IMR-90 (cell line): ENCODE measurements at regions not wholly inside any gene's neighbourhood (a gene's known extent, or its start where the extent isn't known, plus 50 kb on each side); places are given as distances from the start of the nearest gene placed in this dataset.

Source experiments
- ATAC-seq: fragments of 200-7000 bp; cut with Tn5 transposase; 2 replicates; pipeline ENCODE4 v1.9.1; 2020; ENCODE audit warnings: low read depth, mild to moderate bottlenecking, moderate library complexity
- BruUV-seq: library from RNA; stranded (reverse); fragments of 400-500 nt; replicated peaks from 2 replicates; lab custom pipeline; 2021; lab: Mats Ljungman, UMichigan
- CTCF ChIA-PET: fragments of 300-600 bp; formaldehyde crosslinking; extraction: SDS; loops from one replicate; lab custom pipeline; 2021; ENCODE audit warnings: antibody characterized with exemption; lab: Yijun Ruan, JAX
- POLR2A ChIA-PET: fragments of 300-600 bp; sonication (Branson Sonifier 250); formaldehyde crosslinking; loops from one replicate; lab custom pipeline; 2022; ENCODE audit warnings: antibody characterized with exemption; ENCODE audit not compliant: unreplicated experiment; lab: Charles Lee
- DNase-seq: peaks from one replicate; pipeline ENCODE4 v3.0.0; 2013
- H2AFZ ChIP-seq: replicated peaks from 2 replicates; pipeline ENCODE3; 2013; ENCODE audit warnings: low read length, mild to moderate bottlenecking; ENCODE audit not compliant: poor library complexity
- H2AK5ac ChIP-seq: 2 replicates; pipeline ENCODE4 v1.6.1; 2013; ENCODE audit warnings: low read depth, low read length, inconsistent platforms
- H2AK9ac ChIP-seq: replicated peaks from 2 replicates; pipeline ENCODE3; 2013; ENCODE audit warnings: mild to moderate bottlenecking, low read depth, low read length, moderate library complexity; ENCODE audit not compliant: poor library complexity
- H2BK120ac ChIP-seq: 2 replicates; pipeline ENCODE4 v1.6.1; 2013; ENCODE audit warnings: low read depth, low read length, inconsistent platforms
- H2BK15ac ChIP-seq: 3 replicates; pipeline ENCODE4 v1.6.1; 2013; ENCODE audit warnings: low read depth, low read length, inconsistent platforms
- H2BK20ac ChIP-seq: 2 replicates; pipeline ENCODE4 v1.6.1; 2013; ENCODE audit warnings: low read depth, mild to moderate bottlenecking, inconsistent platforms, low read length, moderate library complexity
- H2BK5ac ChIP-seq: 2 replicates; pipeline ENCODE4 v1.6.1; 2013; ENCODE audit warnings: mild to moderate bottlenecking, low read depth, low read length, inconsistent platforms; ENCODE audit not compliant: poor library complexity, severe bottlenecking
- H3K14ac ChIP-seq: replicated peaks from 2 replicates; pipeline ENCODE4 v1.6.1; 2013; ENCODE audit warnings: low read depth, low read length, inconsistent platforms
- H3K18ac ChIP-seq: 2 replicates; pipeline ENCODE4 v1.6.1; 2013; ENCODE audit warnings: low read depth, low read length, control low read depth
- H3K23ac ChIP-seq: 2 replicates; pipeline ENCODE4 v1.6.1; 2013; ENCODE audit warnings: low read depth, low read length, inconsistent platforms
- H3K27ac ChIP-seq: 2 replicates; pipeline ENCODE4 v1.5.1; 2013; ENCODE audit warnings: mild to moderate bottlenecking, control low read depth, low read length; ENCODE audit not compliant: insufficient read depth
- H3K27me3 ChIP-seq: 2 replicates; pipeline ENCODE4 v1.6.1; 2013; ENCODE audit warnings: low read length; ENCODE audit not compliant: control insufficient read depth, insufficient read depth
- H3K36me3 ChIP-seq: 2 replicates; pipeline ENCODE4 v1.6.1; 2013; ENCODE audit warnings: low read length, mixed read lengths; ENCODE audit not compliant: control insufficient read depth, insufficient read depth
- H3K4ac ChIP-seq: 2 replicates; pipeline ENCODE4 v1.6.1; 2013; ENCODE audit warnings: low read depth, low read length, inconsistent platforms
- H3K4me1 ChIP-seq: 2 replicates; pipeline ENCODE4 v1.6.1; 2013; ENCODE audit warnings: low read length, mixed read lengths; ENCODE audit not compliant: control insufficient read depth, insufficient read depth
- H3K4me2 ChIP-seq: 2 replicates; pipeline ENCODE4 v1.6.1; 2013; ENCODE audit warnings: low read depth, mild to moderate bottlenecking, control low read depth, low read length, moderate library complexity
- H3K4me3 ChIP-seq: 2 replicates; pipeline ENCODE4 v1.5.1; 2013; ENCODE audit warnings: low read depth, mild to moderate bottlenecking, control low read depth, low read length, moderate library complexity; ENCODE audit not compliant: insufficient read depth
- H3K56ac ChIP-seq: 2 replicates; pipeline ENCODE4 v1.6.1; 2013; ENCODE audit warnings: low read length, inconsistent platforms; ENCODE audit not compliant: insufficient read depth; ENCODE audit errors: extremely low read depth
- H3K79me1 ChIP-seq, 2 experiments: 2 replicates each; pipeline ENCODE4 v1.6.1; 2013; ENCODE audit warnings: low read length in 2 of 2, inconsistent platforms in 1 of 2, low read depth in 1 of 2
- H3K9ac ChIP-seq: 2 replicates; pipeline ENCODE4 v1.6.1; 2013; ENCODE audit warnings: low read depth, low read length, control low read depth
- H3K9me1 ChIP-seq: 2 replicates; pipeline ENCODE4 v1.6.1; 2013; ENCODE audit warnings: low read length, inconsistent platforms; ENCODE audit not compliant: insufficient read depth
- H3K9me3 ChIP-seq: 2 replicates; pipeline ENCODE4 v1.6.1; 2013; ENCODE audit warnings: low read length; ENCODE audit not compliant: control insufficient read depth, insufficient read depth
- H4K20me1 ChIP-seq: 2 replicates; pipeline ENCODE4 v1.6.1; 2013; ENCODE audit warnings: low read length, inconsistent platforms; ENCODE audit not compliant: insufficient read depth
- H4K5ac ChIP-seq: 2 replicates; pipeline ENCODE4 v1.6.1; 2013; ENCODE audit warnings: mild to moderate bottlenecking, low read depth, low read length, control low read depth
- H4K8ac ChIP-seq, 2 experiments: 2 replicates each; pipeline ENCODE4 v1.6.1; 2013; ENCODE audit warnings: low read depth in 2 of 2, low read length in 2 of 2, control low read depth in 1 of 2, inconsistent platforms in 1 of 2
- H4K91ac ChIP-seq: 2 replicates; pipeline ENCODE4 v1.6.1; 2013; ENCODE audit warnings: low read depth, low read length, inconsistent platforms; ENCODE audit not compliant: insufficient read depth
- CHD1 ChIP-seq: IDR thresholded peaks from 2 replicates; pipeline ENCODE4 v1.6.1; 2012; ENCODE audit warnings: low read depth, low read length, improper control_type of control experiment
- CTCF ChIP-seq: conservative IDR thresholded peaks from 2 replicates; pipeline ENCODE4 v1.5.1; 2012; ENCODE audit warnings: mild to moderate bottlenecking, low read depth, low read length, improper control_type of control experiment
- FOS ChIP-seq: fragments of 150-350 bp; IDR thresholded peaks from 2 replicates; pipeline ENCODE4 v1.6.1; 2016; ENCODE audit warnings: low read depth, low read length
- MAZ ChIP-seq: IDR thresholded peaks from 2 replicates; pipeline ENCODE4 v1.6.1; 2012; ENCODE audit warnings: low read depth, mild to moderate bottlenecking, low read length, improper control_type of control experiment, moderate library complexity, borderline replicate concordance
- NFE2L2 ChIP-seq: fragments of 150-350 bp; IDR thresholded peaks from 2 replicates; pipeline ENCODE4 v1.6.1; 2016; ENCODE audit warnings: low read depth, mild to moderate bottlenecking, low read length
- RCOR1 ChIP-seq: IDR thresholded peaks from 2 replicates; pipeline ENCODE4 v1.6.1; 2012; ENCODE audit warnings: mild to moderate bottlenecking, low read length, improper control_type of control experiment; ENCODE audit not compliant: insufficient replicate concordance
- RFX5 ChIP-seq: IDR thresholded peaks from 2 replicates; pipeline ENCODE4 v1.8.0; 2012; ENCODE audit warnings: low read depth, mild to moderate bottlenecking, low read length, moderate library complexity
- SMC3 ChIP-seq: fragments of 150-350 bp; IDR thresholded peaks from 2 replicates; pipeline ENCODE4 v1.6.1; 2016; ENCODE audit warnings: low read depth, mild to moderate bottlenecking, antibody characterized with exemption, low read length, moderate library complexity
- WGBS, 2 experiments: methylation state at CpG; one replicate each; pipeline versions ENCODE4 v1.1.5 to v1.1.7; 2013; ENCODE audit warnings: missing lambda C conversion rate in 2 of 2; ENCODE audit not compliant: insufficient read length in 1 of 2; ENCODE audit errors: extremely low coverage in 2 of 2; 5-methylcytosine and 5-hydroxymethylcytosine counted together
- dilution Hi-C: fragments of 300-500 bp; cut with HindIII; formaldehyde crosslinking; loops from one replicate; pipeline ENCODE4 v1.14.3; 2018; ENCODE audit warnings: low sequenced_read_pairs; ENCODE audit not compliant: unreplicated experiment
- in situ Hi-C: fragments of 300-500 bp; cut with MboI; formaldehyde crosslinking; loops from 3 replicates; pipeline ENCODE4 v1.14.3; 2019; ENCODE audit warnings: low sequenced_read_pairs, inconsistent platforms, mixed read lengths
- intact Hi-C: fragments of 100-400 bp; cut with micrococcal nuclease; formaldehyde crosslinking; loops from 2 replicates; pipeline ENCODE4 v1.10.0; 2022

GRCh38 chr13:56907766-56908165, 233.0 kb upstream of the PRR20A start:
- dilution Hi-C loops = no loop called here
- Histone ChIP-seq H3K18ac (no peak overlapping the region), H2AFZ (no peak overlapping the region), H4K20me1 (no peaks in the 10 kb centered on the region), H3K4me3 (no peak overlapping the region), H3K9me3 (peaks cover 9% of the 10 kb centered on the region), H2BK20ac (no peak overlapping the region), H3K36me3 (no peaks in the 10 kb centered on the region), H4K5ac (no peak overlapping the region), H2BK5ac (no peak overlapping the region), H3K4me2 (no peak overlapping the region), H2BK120ac (no peak overlapping the region), H3K14ac (no peak overlapping the region), H2BK15ac (no peak overlapping the region), H3K56ac (no peak overlapping the region), H2AK5ac (no peak overlapping the region), H3K27me3 (no peaks in the 10 kb centered on the region), H3K9ac (no peak overlapping the region), H3K27ac (no peak overlapping the region), H4K91ac (no peak overlapping the region), H4K8ac (no peak overlapping the region), H3K4me1 (no peaks in the 10 kb centered on the region), H2AK9ac (no peak overlapping the region), H3K79me1 (no peaks in the 10 kb centered on the region), H3K4ac (no peak overlapping the region), H3K9me1 (no peaks in the 10 kb centered on the region), H3K23ac (no peak overlapping the region)
- intact Hi-C loops = no loop called here
- ChIA-PET CTCF (no interaction called here), POLR2A (no interaction called here)
- DNase-seq (no peak), ATAC-seq (no peak)
- no CpG with 5 or more reads among the region's 2 CpGs for WGBS, 2 experiments
- no peak for TF ChIP-seq CTCF
- no peak for TF ChIP-seq RFX5
- TF ChIP-seq SMC3 = no peak
- TF ChIP-seq CHD1 = no peak
- TF ChIP-seq FOS = no peak
- no peak for TF ChIP-seq RCOR1
- no peak for TF ChIP-seq MAZ
- no peak for TF ChIP-seq NFE2L2
- in situ Hi-C loops = no loop called here
- no TSS peak for BruUV-seq
